ENCODE measurements at regions not wholly inside any gene's neighbourhood (a gene's known extent, or its start where the extent isn't known, plus 50 kb on each side); places are given as distances from the start of the nearest gene placed in this dataset.
"Not testable (repeated sequence)": the region's sequence is repeated elsewhere in the genome, so short reads cannot be mapped to it uniquely, and the experiment has no call there.

DNA sequence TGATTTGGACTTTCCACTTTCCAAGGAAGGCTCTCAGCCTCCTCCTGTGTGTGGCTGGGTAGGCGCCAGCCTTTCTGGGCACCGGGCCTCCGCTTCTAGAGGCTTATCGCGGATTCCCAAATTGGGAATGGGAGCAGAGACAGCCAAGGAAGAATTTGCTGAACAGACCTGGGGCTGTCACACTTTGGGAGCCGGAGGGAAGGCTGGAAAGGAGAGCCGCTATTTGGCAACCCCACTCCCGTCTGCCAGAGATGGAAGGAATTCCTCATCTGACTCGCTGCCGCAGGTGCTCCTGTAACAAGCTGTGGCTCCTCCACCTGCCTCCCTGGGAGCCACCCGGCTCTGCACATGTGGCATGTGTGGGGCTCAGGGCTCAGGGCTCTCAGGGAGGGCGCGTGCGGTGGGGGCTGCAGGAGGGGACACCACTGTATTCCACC is 50.8 kb upstream of the ECHDC3 start:
- DNase-seq (ENCODE audit: low read depth in 2 of 2) = no peak

DNA sequence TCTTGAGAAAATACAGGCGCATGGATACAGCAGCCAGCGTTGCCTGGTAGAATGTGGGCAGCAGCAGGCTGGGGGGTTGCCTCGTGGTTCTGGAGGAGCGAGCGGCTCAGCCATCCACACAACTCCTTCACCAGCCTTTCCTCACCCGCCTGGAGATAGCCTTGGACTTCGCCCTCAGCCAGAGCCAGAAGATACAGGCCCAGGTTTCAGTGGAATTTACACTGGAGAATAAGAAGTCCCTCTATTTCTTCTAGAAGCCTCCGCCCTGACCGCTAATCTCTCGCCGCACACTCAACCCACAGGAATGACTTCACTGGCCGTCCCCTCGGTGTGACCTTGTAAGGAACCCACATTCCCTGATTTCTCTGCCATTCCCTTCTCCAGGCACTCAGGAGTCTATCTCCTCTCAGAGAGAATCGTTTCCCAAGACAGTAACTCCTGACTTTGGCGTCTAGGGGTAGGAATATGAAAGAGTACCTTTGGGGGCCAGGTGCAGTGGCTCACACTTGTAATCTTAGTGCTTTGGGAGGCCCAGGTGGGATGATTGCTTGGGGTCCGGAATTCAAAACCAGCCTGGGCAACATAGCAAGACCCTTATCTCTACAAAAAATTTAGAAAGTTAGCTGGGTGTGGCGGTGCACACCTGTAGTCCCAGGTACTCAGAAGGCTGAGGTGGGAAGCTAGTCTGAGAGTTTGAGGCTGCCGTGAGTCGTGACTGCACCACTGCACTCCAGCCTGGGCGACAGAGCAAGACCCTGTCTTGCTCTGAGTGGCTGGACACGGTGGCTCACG is 52.0 kb upstream of the ECHDC3 start:
- no peak for DNase-seq (ENCODE audit: low read depth in 2 of 2)

DNA sequence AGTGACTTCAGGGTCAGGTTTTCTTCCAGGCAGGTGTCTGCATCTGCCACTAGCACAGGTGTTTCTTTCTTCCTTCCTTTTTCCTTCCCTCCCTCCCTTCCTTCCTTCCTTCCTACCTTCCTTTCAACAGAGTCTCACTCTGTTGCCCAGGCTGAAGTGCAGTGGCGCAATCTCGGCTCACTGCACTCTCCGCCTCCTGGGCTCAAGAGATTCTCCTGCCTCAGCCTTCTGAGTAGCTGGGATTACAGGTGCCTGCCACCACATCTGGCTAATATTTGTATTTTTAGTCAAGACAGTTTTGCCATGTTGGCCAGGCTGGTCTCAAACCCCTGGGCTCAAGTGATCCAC is 53.8 kb upstream of the ECHDC3 start:
- not testable (repeated sequence) for DNase-seq (ENCODE audit: low read depth in 2 of 2)

GRCh38 chr10:11687779-11688447 is 54.3 kb upstream of the ECHDC3 start:
- DNase-seq (ENCODE audit: low read depth in 2 of 2) = no peak

- DNase-seq (ENCODE audit: low read depth in 2 of 2) = no peak
These were observed 54.8 kb upstream of the ECHDC3 start for GRCh38 chr10:11687357-11687771.

GRCh38 chr10:11685787-11686218 is 56.4 kb upstream of the ECHDC3 start:
- peak; percentile 14 to 16 for DNase-seq (ENCODE audit: low read depth in 2 of 2)

- peak; percentile 36 to 44 for DNase-seq (ENCODE audit: low read depth in 2 of 2)
These were observed 57.2 kb upstream of the ECHDC3 start for GRCh38 chr10:11684717-11685645.

GRCh38 chr10:11684341-11684716 is 57.9 kb upstream of the ECHDC3 start:
- not testable (repeated sequence) for DNase-seq (ENCODE audit: low read depth in 2 of 2)

DNA sequence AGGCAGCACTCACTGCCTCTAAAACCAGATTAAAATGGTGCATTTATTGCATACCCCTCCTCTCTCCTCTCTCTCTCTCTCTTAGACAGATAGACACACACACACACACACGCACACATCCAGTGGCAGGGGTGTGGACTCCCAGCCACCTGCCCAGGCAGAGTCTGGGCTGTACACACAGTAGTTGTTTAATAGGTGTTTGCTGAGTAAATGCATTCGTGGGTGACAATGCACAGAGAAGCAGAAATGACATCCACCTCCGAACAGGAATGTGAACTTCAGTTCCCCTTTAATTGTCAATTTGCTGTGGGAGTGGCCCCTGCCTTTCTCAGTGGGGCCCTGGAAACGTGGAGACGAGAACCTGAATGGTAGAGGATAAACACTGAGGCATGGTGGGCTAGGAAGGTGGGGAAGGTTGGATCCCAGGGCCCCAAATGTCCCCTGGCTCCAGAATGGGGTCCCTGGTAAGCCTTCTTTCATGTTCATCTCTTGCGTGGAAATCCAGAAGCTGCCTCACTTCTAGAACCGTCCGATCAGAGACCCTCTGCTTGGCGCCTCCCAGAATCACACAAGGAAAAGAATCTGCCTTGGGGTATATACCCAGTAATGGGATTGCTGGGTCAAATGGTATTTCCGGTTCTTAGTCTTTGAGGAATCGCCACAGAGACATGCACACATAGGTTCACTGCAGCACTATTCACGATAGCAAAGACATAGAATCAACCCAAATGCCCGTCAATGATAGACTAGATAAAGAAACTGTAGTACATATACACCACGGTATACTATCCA is 58.5 kb upstream of the ECHDC3 start:
- no peak for DNase-seq (ENCODE audit: low read depth in 2 of 2)

GRCh38 chr10:11682851-11683250 is 59.3 kb upstream of the ECHDC3 start:
- no peak for DNase-seq (ENCODE audit: low read depth in 2 of 2)

DNA sequence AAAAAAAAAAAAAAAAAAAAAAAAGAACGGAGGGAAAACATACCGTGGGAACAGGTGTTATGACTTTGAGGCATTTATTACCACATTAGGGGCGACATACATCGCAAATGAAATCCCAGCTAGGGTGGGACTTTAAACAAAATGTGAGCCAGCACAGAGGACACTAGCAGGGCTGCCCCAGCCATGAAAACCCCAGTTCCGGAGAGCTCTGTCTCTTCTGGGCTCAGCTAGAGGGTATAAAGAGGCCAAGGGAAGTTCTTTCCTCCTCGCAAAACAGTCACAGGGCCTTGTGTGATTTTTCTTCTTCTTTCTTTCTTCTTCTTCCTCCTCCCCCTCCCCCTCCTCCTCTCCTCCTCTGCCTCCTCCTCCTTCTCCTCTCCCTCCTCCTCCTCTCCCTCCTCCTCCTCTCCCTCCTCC is 59.9 kb upstream of the ECHDC3 start:
- no peak for DNase-seq (ENCODE audit: low read depth in 2 of 2)

- no peak for DNase-seq (ENCODE audit: low read depth in 2 of 2)
These were observed 61.7 kb upstream of the ECHDC3 start for GRCh38 chr10:11680496-11680895.

DNA sequence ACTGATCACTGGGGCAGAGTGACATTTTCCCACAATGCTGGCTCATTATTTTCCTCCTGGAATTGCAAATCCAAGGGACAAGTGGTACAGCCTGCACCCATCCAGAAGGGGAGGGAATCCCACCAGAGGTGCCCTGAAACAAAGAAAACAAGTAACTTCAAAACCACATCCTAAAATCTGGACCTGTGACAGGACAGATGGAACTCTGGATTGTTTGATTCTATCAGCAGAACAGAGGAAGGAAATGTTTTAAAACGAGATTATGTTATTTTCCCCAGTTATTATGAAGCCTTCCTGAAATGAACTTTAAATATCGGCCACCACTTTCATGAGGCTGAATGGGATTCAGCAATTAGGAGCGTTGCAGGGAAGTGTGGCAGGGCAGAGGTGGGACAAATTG is 62.2 kb upstream of the ECHDC3 start:
- DNase-seq (ENCODE audit: low read depth in 2 of 2) = no peak

- DNase-seq (ENCODE audit: low read depth in 2 of 2) = no peak
These were observed 63.9 kb upstream of the ECHDC3 start for GRCh38 chr10:11678074-11678793.

- no peak for DNase-seq (ENCODE audit: low read depth in 2 of 2)
These were observed 64.7 kb upstream of the ECHDC3 start for GRCh38 chr10:11677480-11677879.

GRCh38 chr10:11673346-11674280 is 62.2 kb upstream of the USP6NL start:
- DNase-seq (ENCODE audit: low read depth in 2 of 2) = no peak

DNA sequence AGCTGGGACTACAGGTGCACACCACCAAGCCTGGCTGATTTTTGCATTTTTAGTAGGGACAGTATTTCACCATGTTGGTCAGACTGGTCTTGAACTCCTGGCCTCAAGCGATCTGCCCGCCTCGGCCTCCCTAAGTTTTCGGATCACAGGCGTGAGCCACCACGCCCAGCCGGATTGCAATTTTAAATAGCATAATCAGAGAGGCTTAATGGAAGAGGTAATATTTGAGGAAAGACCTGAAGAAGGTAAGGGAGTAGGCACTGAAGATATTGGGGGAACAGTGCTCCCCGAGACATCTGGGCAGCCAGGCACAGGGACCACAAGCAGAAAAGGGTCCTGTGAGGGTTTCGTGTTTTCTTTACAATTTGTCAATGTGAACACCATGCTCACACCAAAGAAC is 61.4 kb upstream of the USP6NL start:
- DNase-seq (ENCODE audit: low read depth in 2 of 2) = no peak

GRCh38 chr10:11670381-11670780 is 58.9 kb upstream of the USP6NL start:
- no peak for DNase-seq (ENCODE audit: low read depth in 2 of 2)

- DNase-seq (ENCODE audit: low read depth in 2 of 2) = no peak
These were observed 57.6 kb upstream of the USP6NL start for GRCh38 chr10:11668847-11669610.
